HT1080 (cell line): ENCODE measurements at regions not wholly inside any gene's neighbourhood (a gene's known extent, or its start where the extent isn't known, plus 50 kb on each side); places are given as distances from the start of the nearest gene placed in this dataset.
A peak's percentile ranks its signal among the peaks of the same experiment; 100 is the strongest.
"Not testable (repeated sequence)": the region's sequence is repeated elsewhere in the genome, so short reads cannot be mapped to it uniquely, and the experiment has no call there.

Experiments
- DNase-seq: peaks from one replicate; pipeline ENCODE4 v3.0.0-alpha.2; 2015; ENCODE audit warnings: low read depth

DNA sequence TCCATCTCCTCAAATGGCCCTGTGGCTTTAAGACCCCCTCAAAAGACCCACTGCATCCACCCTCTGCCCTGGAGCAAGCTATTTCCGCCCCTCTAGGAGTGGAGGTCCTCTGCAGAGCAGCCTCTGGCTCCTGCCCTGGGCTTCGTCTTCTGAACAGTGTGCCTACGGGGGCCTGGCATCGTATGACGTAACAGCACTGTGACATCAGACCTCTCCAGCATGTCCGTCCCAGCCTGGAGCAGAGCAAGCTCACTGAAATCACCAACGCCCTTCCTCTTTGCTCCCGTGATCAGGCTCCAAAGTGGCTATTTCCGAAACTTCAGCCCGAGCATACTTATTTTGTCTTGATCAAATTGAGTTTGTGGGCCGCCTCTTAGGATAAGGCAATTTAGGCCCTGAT, 69.1 kb upstream of the PTCH1 start:
- DNase-seq: no peak

DNA sequence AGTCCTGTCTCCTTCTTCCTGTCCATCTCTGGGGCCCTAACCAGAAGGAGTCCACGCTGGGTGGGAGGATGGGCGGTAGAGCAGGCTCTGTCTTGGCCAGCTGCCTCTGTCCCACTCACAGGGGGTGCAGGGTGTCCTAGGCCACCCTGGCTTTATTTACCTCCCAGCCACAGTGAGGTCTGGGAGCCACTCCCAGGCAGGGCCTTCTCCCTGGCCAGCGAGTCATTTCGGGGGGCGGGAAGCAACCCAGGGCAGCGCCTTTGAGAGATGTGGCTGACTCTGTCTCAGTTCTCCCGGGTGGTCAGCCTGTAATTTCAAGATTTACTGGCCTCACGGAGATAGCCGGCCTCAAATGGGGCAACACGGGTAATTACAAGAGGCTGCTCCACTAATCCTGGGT, 67.4 kb upstream of the PTCH1 start:
- DNase-seq: no peak

DNA sequence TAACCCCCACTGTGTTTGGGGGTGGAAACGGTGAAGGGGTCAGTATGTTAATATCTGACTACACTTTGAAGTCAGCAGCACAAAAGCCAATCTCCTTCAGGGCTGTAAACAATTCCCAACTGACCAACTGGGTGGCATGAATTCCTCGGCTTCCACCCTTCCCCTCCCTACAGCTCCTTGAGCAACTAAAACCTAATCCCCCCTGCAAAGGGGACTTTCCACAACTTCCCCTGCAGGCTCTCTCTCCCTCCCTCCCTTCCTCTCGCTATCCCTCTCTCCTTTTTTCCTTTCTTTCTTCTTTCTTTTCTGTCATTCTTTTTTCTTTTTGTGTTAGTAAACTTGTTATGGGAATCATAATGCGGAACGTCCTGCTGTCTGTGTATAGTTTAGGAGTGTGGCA, 65.1 kb upstream of the PTCH1 start:
- no peak for DNase-seq

DNA sequence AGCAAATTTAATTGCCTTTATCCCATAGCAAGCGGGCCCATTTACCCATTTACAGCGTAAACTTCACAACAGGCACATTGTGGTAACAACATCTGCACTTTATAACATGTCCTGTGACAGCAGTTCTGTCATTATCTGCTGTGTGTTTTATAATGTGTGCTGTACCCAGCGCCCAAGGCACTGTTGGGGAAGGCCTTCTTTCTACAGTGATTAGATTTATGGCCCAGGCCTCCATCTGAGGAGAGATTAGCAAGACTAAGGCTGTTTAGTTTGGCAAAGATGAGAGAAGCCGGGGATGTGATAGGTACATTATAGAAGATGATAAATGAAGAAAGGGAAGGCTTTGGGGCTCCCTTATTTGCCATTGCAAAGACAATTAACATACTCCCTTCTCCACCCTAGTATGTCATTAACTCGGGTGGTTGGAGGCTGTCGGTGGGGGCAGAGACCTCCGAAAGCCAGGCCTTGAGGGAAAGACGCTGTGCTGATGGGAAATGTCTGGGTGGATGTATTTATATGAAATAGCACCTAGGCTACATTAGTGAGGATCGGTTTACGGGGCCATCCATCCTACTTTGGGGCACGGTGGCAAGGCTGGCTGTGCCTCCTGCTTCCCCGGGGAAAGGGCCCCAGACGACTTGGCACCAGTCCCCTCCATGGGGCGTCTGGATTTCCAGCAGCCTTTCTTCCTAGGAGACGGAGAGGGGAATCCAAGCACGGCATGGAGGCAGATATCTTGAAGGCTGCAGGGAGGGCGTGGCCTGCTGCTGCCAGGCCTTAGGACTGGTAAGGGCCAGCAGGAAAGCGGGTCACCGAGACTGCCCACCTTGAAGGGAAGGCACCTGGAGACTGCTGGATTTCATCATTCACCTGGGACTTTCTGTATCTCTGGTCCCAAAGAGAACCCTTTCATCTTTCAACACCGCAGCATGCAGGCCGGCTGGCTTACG, 64.3 kb upstream of the PTCH1 start:
- no peak for DNase-seq

DNA sequence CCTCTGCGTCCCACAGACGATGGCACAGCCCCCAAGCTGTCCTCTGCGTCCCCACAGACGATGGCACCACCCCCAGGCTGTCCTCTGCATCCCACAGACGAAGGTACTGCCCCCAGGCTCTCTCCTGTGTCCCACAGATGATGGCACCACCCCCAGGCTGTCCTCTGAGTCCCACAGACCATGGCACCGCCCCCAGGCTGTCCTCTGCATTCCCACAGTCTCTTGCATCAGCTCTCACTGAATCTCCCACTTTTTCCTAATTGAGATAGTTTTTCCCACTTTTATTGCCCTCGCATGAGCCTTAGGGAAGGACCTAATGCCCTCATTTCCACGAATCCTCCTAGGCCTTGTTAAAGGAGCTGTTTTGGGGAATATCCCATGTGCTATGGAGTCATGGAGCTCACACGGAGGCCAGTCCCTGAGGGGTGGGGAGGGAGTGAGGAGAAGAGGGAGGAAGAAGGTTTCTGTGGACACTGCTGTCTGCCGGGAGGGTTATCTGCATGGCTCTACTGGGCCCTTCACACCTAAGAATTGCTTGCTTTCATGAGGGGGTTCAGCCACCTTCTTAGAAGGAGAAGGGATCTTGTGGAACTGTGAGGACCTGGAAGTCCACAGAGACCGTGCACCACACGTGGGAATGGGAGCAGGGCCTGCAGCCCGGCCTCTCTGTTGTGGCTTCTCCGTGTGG, 58.2 kb upstream of the PTCH1 start:
- no peak for DNase-seq

DNA sequence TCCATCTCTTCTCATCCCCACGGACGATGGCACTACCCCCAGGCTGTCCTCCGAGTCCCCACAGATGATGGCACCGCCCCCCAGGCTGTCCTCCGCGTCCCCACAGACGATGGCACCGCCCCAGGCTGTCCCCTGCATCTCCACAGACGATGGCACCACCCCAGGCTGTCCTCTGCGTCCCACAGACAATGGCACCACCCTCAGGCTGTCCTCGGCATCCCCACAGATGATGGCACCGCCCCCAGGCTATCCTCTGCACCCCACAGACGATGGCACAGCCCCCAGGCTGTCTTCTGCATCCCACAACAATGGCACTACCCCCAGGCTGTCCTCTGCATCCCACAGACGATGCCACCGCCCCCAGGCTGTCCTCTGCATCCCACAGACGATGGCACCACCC, 57.4 kb upstream of the PTCH1 start:
- no peak for DNase-seq

DNA sequence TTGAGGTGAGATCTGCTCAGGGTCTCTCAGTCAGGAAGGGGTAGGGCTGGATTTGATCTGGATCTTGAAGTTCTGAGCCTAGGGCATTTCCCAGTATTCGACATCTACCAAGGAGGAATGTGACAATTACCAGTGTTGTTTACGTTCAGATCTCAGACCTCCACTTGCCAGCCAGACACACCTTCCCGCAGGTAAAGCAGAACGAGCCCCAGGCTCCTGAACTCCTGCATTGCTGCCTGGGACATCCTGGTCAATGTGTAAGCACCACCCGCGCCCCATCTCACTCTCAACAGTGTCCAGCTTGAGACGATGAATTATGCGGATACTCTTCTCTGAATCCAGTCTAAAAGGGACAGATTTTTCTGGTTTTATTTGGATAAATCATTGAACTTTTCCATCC, 56.7 kb upstream of the PTCH1 start:
- DNase-seq: no peak

DNA sequence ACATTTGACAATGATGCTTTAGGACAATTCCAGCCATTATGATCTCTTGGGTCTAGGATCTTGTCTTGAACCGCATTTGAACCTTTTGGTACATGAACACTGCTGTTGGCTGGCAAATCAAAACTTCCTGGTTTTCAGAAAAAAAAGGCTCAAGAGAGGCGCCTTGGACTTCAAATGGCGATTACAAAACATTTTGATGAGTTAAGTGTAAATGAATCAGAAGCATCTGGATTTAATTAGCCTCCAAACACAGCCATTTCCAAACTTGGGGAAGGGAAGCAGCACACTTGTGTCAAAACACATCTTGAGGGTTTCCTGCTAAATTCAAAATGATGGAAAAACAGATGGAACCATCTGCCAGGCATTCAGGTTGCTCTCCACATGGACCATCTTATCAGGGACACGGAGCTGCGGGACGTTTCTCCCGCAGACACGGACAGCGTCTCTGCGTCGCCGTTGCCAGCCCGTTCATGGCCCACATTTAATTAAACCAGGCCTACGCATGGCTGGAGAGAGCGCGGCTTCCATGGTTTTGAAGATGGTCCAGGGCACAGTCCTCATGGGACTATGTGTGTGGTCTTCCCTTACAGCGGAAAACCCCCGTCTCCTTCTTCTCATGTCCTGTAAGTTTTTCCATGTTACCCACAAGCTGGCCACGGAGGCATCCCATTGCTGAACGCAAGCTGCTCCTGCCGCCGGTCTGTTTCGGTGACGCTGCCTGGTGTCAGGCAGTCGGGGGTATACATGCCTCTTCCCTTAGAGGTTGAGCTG, 55.8 kb upstream of the PTCH1 start:
- no peak for DNase-seq

DNA sequence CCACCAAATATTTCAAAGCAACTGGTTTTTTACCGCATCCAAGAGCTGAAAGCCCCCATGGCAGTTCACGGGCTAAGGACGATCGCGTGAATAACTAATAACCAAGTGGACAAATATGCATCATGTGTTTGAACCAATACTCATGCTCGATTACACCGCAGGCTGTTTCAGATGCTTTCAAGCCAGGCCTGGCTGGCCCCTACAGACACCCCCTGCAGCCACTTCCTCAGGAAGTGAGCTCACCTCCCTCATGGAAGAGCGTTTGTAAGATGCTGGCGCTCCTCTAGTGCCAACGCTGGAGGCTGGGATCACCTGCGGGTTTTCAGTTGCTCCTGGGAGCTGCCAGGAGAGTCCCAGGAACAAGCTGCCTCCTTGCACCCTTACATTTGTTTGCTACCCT, 53.9 kb upstream of the PTCH1 start:
- peak; percentile 30 for DNase-seq

DNA sequence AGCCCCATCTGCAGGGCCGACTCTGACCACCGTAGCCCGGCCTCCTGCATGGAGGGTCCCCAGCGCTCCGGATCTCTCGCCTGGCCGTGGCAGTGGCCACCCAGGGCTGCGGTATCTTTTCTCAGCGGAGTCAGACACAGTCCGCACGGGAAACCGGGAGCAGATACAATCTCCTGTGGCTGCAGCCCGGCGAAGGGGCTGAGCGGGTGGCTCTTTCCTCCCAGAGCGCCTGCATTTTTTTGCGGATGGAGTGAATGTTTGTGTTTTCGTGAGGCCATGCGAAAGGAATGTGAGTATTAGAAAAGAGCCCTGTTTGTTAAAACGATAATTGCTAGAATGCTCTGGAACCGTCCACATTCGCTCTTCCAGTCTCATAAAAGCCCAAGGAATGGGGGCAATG, 53.4 kb upstream of the PTCH1 start:
- DNase-seq: no peak

DNA sequence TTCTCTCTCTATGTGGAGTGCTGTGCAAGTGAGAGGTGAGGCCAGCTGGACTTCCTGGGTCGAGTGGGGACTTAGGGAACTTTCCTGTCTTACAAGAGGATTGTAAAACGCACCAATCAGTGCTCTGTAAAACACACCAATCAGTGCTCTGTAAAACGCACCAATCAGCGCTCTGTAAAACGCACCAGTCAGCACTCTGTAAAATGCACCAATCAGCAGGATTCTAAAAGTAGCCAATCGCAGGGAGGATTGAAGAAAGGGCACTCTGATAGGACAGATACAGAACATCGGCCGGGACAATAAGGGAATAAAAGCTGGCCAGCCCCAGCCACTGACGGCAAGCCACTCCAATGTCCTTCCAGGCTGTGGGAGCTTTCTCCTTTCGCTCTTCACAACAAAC, 52.0 kb upstream of the PTCH1 start:
- DNase-seq: not testable (repeated sequence)
